ENCODE measurements at regions not wholly inside any gene's neighbourhood (a gene's known extent, or its start where the extent isn't known, plus 50 kb on each side); places are given as distances from the start of the nearest gene placed in this dataset.
"Not testable (repeated sequence)": the region's sequence is repeated elsewhere in the genome, so short reads cannot be mapped to it uniquely, and the experiment has no call there.

GRCh38 chr6:96410467-96410866, 111.1 kb upstream of the UFL1 start:
- Histone ChIP-seq H3K4me1 (ENCODE audit: insufficient read depth, low read length) (no peaks in the 10 kb centered on the region), H3K27ac (ENCODE audit: low read length) (no peak overlapping the region), H2AFZ (ENCODE audit: low read depth, low read length) (no peak overlapping the region), H3K79me2 (ENCODE audit: insufficient read depth, low read length) (no peaks in the 10 kb centered on the region), H3K9ac (ENCODE audit: low read depth, low read length) (no peak overlapping the region), H3K9me3 (ENCODE audit: insufficient read depth, low read length, severe bottlenecking) (no peaks in the 10 kb centered on the region), H3K4me3 (ENCODE audit: low read depth in 1 of 2, low read length in 2 of 2) (no peak overlapping the region), H3K27me3 (ENCODE audit: insufficient read depth, low read length, poor library complexity) (no peaks in the 10 kb centered on the region), H3K36me3 (ENCODE audit: insufficient read depth, low read length) (no peaks in the 10 kb centered on the region), H3K4me2 (ENCODE audit: insufficient read depth, low read length) (no peak overlapping the region), H4K20me1 (ENCODE audit: insufficient read depth, low read length) (no peaks in the 10 kb centered on the region)
- DNase-seq, result no peak
- TF ChIP-seq EZH2 (IDR thresholded peaks at IDR 0.05; ENCODE audit: borderline replicate concordance, low read depth, low read length, severe bottlenecking) (no peak), CTCF (IDR thresholded peaks at IDR 0.05; ENCODE audit: borderline replicate concordance, extremely low read depth, low read length, poor library complexity, severe bottlenecking) (no peak)
- no peak for ATAC-seq (ENCODE audit: insufficient read depth, low read depth)

GRCh38 chr6:96420294-96420693, 101.3 kb upstream of the UFL1 start:
- Histone ChIP-seq H3K36me3 (ENCODE audit: insufficient read depth, low read length) (no peaks in the 10 kb centered on the region), H3K9me3 (ENCODE audit: insufficient read depth, low read length, severe bottlenecking) (no peaks in the 10 kb centered on the region), H3K4me1 (ENCODE audit: insufficient read depth, low read length) (no peaks in the 10 kb centered on the region), H2AFZ (ENCODE audit: low read depth, low read length) (no peak overlapping the region), H3K9ac (ENCODE audit: low read depth, low read length) (no peak overlapping the region), H3K4me2 (ENCODE audit: insufficient read depth, low read length) (no peak overlapping the region), H3K27ac (ENCODE audit: low read length) (no peak overlapping the region), H3K4me3 (ENCODE audit: low read depth in 1 of 2, low read length in 2 of 2) (no peak overlapping the region), H4K20me1 (ENCODE audit: insufficient read depth, low read length) (no peaks in the 10 kb centered on the region), H3K27me3 (ENCODE audit: insufficient read depth, low read length, poor library complexity) (no peaks in the 10 kb centered on the region), H3K79me2 (ENCODE audit: insufficient read depth, low read length) (no peaks in the 10 kb centered on the region)
- ATAC-seq (ENCODE audit: insufficient read depth, low read depth) (no peak), DNase-seq (no peak)
- no peak for TF ChIP-seq EZH2 (IDR thresholded peaks at IDR 0.05; ENCODE audit: borderline replicate concordance, low read depth, low read length, severe bottlenecking)
- no peak for TF ChIP-seq CTCF (IDR thresholded peaks at IDR 0.05; ENCODE audit: borderline replicate concordance, extremely low read depth, low read length, poor library complexity, severe bottlenecking)

GRCh38 chr6:96433950-96434349, 87.7 kb upstream of the UFL1 start:
- DNase-seq, result no peak
- no peak overlapping the region for H2AFZ ChIP-seq (ENCODE audit: low read depth, low read length)
- H3K9me3 ChIP-seq (ENCODE audit: insufficient read depth, low read length, severe bottlenecking), result no peaks in the 10 kb centered on the region
- no peaks in the 10 kb centered on the region for H3K79me2 ChIP-seq (ENCODE audit: insufficient read depth, low read length)
- H3K4me1 ChIP-seq (ENCODE audit: insufficient read depth, low read length), result no peaks in the 10 kb centered on the region
- no peaks in the 10 kb centered on the region for H3K36me3 ChIP-seq (ENCODE audit: insufficient read depth, low read length)
- no peak overlapping the region for H3K9ac ChIP-seq (ENCODE audit: low read depth, low read length)
- H3K27ac ChIP-seq (ENCODE audit: low read length), result no peak overlapping the region
- no peak for ATAC-seq (ENCODE audit: insufficient read depth, low read depth)
- no peak overlapping the region for H3K4me3 ChIP-seq (ENCODE audit: low read depth in 1 of 2, low read length in 2 of 2)
- H4K20me1 ChIP-seq (ENCODE audit: insufficient read depth, low read length), result no peaks in the 10 kb centered on the region
- H3K4me2 ChIP-seq (ENCODE audit: insufficient read depth, low read length), result no peak overlapping the region
- H3K27me3 ChIP-seq (ENCODE audit: insufficient read depth, low read length, poor library complexity), result no peaks in the 10 kb centered on the region
- TF ChIP-seq CTCF (IDR thresholded peaks at IDR 0.05; ENCODE audit: borderline replicate concordance, extremely low read depth, low read length, poor library complexity, severe bottlenecking) (no peak), EZH2 (IDR thresholded peaks at IDR 0.05; ENCODE audit: borderline replicate concordance, low read depth, low read length, severe bottlenecking) (no peak)

GRCh38 chr6:96436398-96436797, 85.2 kb upstream of the UFL1 start:
- Histone ChIP-seq H3K4me1 (ENCODE audit: insufficient read depth, low read length) (no peaks in the 10 kb centered on the region), H2AFZ (ENCODE audit: low read depth, low read length) (no peak overlapping the region), H4K20me1 (ENCODE audit: insufficient read depth, low read length) (no peaks in the 10 kb centered on the region), H3K36me3 (ENCODE audit: insufficient read depth, low read length) (no peaks in the 10 kb centered on the region), H3K4me3 (ENCODE audit: low read depth in 1 of 2, low read length in 2 of 2) (no peak overlapping the region), H3K9me3 (ENCODE audit: insufficient read depth, low read length, severe bottlenecking) (no peaks in the 10 kb centered on the region), H3K79me2 (ENCODE audit: insufficient read depth, low read length) (no peaks in the 10 kb centered on the region), H3K27me3 (ENCODE audit: insufficient read depth, low read length, poor library complexity) (no peaks in the 10 kb centered on the region), H3K4me2 (ENCODE audit: insufficient read depth, low read length) (no peak overlapping the region), H3K9ac (ENCODE audit: low read depth, low read length) (no peak overlapping the region), H3K27ac (ENCODE audit: low read length) (no peak overlapping the region)
- TF ChIP-seq CTCF (IDR thresholded peaks at IDR 0.05; ENCODE audit: borderline replicate concordance, extremely low read depth, low read length, poor library complexity, severe bottlenecking) (no peak), EZH2 (IDR thresholded peaks at IDR 0.05; ENCODE audit: borderline replicate concordance, low read depth, low read length, severe bottlenecking) (no peak)
- ATAC-seq (ENCODE audit: insufficient read depth, low read depth) (no peak), DNase-seq (no peak)

GRCh38 chr6:96437228-96437627, 84.4 kb upstream of the UFL1 start:
- not testable (repeated sequence) for H3K4me1 ChIP-seq (ENCODE audit: insufficient read depth, low read length); DNase-seq; H3K79me2 ChIP-seq (ENCODE audit: insufficient read depth, low read length); H3K36me3 ChIP-seq (ENCODE audit: insufficient read depth, low read length); H3K27ac ChIP-seq (ENCODE audit: low read length); ATAC-seq (ENCODE audit: insufficient read depth, low read depth); H4K20me1 ChIP-seq (ENCODE audit: insufficient read depth, low read length); H3K4me3 ChIP-seq (ENCODE audit: low read depth in 1 of 2, low read length in 2 of 2); H3K9me3 ChIP-seq (ENCODE audit: insufficient read depth, low read length, severe bottlenecking); H2AFZ ChIP-seq (ENCODE audit: low read depth, low read length); H3K4me2 ChIP-seq (ENCODE audit: insufficient read depth, low read length); H3K27me3 ChIP-seq (ENCODE audit: insufficient read depth, low read length, poor library complexity); H3K9ac ChIP-seq (ENCODE audit: low read depth, low read length)
